LNCAP (cell line): ENCODE measurements at regions not wholly inside any gene's neighbourhood (a gene's known extent, or its start where the extent isn't known, plus 50 kb on each side); places are given as distances from the start of the nearest gene placed in this dataset.

Experiments
- TF ChIP-seq, protein P1 (sequence below): fragments of 450-650 bp; IDR thresholded peaks from 2 replicates; pipeline ENCODE4 v1.5.1; 2017; ENCODE audit warnings: mild to moderate bottlenecking

DNA sequence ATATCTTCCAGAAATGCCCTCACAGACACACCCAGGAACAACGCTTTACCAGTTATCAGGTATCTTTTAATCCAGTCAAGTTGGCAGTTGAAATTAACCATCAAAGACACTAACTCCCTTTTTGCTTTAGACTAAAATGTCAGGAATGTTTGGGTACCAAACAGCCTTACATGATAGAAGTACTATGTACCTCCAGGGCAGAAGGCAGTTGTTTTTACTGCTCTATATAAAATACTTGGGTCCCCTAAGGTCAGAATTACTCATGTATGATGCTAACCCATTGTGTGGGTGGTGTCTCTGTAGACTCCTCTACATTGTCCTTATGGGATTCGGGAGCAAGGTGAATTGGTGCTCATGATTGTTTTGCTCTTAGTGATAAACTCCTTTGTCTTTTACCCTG, 492.5 kb upstream of the FLRT2 start:
- TF ChIP-seq, protein P1, sequence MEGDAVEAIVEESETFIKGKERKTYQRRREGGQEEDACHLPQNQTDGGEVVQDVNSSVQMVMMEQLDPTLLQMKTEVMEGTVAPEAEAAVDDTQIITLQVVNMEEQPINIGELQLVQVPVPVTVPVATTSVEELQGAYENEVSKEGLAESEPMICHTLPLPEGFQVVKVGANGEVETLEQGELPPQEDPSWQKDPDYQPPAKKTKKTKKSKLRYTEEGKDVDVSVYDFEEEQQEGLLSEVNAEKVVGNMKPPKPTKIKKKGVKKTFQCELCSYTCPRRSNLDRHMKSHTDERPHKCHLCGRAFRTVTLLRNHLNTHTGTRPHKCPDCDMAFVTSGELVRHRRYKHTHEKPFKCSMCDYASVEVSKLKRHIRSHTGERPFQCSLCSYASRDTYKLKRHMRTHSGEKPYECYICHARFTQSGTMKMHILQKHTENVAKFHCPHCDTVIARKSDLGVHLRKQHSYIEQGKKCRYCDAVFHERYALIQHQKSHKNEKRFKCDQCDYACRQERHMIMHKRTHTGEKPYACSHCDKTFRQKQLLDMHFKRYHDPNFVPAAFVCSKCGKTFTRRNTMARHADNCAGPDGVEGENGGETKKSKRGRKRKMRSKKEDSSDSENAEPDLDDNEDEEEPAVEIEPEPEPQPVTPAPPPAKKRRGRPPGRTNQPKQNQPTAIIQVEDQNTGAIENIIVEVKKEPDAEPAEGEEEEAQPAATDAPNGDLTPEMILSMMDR, result no peak

DNA sequence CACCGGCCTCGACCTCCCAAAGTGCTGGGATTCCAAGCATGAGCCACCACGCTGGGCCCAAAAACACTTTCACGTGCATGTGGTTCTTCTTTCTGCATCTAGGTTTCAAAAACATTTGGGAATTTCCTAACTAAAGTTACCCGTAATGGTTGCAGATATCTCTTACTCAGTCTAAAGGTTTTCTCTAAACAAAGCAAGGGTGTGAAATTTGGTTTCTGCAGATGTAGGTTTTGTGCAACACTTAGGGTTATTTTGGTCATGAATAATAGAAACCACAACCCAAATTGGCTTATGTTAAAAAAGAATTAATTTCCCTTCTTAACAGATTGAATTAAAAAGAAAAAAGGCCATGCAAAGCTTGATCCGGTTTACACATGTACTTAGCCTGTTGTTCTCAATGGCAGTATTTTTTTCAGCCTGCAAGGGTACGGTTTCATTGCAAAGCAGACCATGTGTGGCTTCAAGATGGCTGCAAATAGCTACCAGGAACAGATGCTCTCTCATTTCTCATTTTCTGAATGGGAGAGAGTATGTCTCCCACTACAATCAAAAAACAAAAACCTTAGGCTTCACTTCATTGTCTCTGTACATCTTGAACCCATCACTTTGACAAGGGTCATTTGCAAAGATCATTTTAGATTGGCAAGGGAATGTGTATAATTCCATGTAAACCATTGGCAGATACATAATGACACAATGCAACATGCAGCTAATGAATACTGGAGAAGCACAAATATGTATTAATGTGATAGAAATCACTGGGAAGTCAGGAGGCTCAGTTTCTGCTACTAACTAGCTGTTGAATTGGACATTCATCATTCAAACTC, 491.2 kb upstream of the FLRT2 start:
- TF ChIP-seq, protein P1, result no peak

DNA sequence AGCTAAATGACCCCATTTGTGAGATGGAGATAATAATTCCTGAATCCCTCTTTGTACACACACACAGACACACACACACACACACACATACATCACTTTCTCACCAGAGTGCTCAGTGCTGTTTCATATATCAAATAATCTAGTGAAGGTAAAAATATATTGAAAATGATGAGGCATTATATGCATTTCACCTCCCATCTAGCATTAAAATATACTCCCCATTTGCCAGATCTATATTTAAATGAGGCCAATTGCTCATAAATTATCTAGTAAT, 490.7 kb upstream of the FLRT2 start:
- TF ChIP-seq, protein P1, result no peak

DNA sequence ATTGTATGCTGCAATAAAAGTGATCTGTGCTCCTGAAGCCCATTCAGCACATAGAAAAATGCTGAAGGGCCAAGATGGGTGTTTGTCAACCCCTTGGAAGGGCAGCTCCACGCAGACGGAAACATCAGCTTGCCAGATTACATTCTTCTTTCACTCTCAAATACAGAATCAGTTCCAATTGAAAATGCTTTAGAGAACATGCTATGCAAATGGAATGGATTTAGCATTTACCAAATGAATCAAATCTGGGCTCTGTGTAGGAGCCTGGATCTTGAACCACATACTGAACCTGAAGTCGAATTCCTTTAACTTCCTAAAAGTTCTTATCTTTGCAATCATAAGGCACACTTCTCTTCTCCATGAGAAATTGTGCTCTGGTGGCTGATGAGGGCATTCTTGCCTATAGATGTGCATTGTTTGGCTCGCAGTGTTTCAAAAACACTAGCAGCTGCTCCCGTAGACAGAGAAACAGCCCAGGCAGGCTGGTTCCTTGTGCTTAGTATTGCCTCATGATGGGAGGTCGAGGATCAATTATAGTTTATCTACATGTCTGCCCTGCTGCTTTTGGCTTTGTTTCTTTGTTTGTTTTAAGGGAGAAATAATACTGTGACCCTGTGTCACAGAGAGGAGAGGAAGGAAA, 489.8 kb upstream of the FLRT2 start:
- TF ChIP-seq, protein P1, result no peak

DNA sequence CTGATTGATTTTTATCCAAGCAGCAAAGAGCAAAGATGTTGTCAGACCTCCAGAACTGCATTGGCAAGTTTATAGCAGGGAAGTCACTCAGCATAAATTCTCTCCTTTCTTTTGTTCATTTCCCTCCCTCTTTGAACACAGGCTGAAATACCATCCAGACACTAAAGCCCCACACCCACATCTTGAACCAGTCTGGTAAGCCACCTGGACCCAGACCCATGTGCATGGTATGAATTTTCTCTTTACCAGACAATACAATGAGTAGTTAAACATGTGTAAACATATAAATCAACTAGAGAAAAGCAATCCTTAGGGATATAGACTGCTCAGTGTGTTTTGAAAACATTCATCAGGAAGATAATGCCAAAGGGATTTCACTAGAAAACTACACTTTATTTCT, 488.3 kb upstream of the FLRT2 start:
- TF ChIP-seq, protein P1, result no peak

DNA sequence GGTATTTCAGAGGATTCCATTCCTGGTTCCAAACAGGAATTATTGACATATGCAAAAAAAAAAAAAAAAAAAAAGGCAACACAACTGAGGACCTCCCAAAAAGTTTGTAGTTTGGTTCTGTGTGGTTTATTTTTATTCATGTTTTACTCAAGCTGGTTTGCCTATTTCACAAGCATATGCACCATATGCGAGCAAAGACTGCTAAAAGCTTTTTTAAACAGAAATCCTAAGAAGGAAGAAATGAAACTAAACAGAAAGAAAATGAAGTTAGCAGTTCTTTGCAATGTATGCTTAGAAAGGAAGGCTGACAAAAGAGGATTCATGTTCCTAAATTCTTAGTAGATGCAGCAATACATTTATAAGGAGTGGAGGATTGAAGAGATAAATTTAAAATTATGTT, 487.6 kb upstream of the FLRT2 start:
- TF ChIP-seq, protein P1, result no peak

DNA sequence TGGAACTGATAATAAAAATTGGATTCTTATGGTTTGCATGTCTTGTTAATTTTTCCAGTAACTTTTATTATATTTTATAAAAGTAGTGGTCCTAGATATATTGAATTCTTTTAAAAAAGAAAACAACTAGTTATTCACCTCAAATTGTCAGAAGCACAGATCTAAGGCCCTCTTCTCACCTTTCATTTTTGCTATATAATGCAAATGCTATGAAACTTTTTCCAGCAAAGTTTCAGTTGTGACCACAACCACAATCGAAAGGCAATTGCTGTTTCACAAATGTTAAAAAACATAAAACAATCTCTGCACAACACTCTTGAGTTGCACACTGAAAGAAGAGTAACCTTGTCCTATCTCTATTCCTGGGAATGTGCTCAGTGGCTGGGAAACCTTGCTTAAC, 479.8 kb upstream of the FLRT2 start:
- TF ChIP-seq, protein P1, result no peak
